ENCODE measurements at regions not wholly inside any gene's neighbourhood (a gene's known extent, or its start where the extent isn't known, plus 50 kb on each side); places are given as distances from the start of the nearest gene placed in this dataset.

DNA sequence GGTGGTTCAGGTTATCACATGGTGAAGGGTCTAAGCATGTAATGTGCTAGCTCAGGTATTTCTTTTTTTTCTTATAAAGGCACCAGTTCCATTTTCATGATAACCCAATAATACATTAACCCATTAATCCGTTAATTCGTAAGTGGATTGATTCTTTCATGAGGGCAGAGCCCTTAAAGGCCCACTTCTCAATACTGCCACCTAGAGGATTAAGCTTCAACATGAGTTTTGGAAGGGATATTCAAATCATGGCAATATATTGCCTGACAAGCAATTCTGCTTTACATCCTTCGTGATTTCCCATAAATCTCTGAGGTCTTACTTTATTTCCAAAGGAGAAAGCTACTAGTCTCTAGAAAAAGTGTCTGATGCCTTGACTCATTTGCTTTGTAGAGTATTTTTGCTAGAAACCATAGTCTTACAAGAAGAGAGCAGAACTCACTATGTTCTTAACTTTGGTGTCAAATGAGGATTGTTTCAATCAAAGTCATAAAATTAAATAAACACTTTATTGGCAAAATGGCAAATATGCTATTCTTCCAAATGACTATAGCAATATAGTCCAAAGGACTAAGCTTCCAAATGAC is 271.3 kb downstream of the KCNS3 start:
- 10 to 15% (median 11%) methylated on average over 3 of the region's 3 CpGs for WGBS, 4 donors
- H3K4me1 ChIP-seq (replicated peaks in 1 of 2), result no peaks in the 10 kb centered on the region
- intact Hi-C loops (cut with DNase I), result loop anchor here (5.0 to 10.0 kb wide), 2 partner anchors 295 to 297 kb away; no protein-coding TSS in a partner anchor

DNA sequence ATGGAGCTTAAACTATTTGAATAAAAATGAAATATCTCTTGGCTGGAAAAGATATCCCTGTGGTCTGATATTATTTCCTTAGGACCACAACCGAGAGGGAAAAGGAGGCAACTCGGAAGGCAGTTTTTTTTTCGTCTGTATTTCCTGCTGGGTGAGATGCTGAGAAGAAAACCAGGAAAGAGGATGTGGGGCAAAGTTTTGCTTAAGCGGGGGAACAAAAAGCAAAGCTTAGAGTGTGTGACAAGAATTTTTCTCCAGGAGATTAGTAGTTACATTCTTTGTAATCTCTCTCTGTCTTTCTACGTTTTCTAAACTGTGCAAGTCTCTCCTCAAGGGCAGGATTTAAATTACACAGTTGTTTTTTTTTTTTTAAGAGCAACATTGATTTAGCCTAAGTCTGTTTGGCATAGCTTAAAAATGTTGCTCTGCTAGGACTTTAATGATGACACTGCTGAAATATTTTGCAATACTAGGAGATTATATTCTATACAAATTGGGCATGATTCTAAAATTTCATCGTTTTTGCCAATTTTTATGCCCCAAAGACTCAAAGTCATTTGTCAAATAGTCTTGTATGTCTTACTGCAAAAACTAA is 258.5 kb downstream of the KCNS3 start:
- H3K4me3 ChIP-seq, result no peak overlapping the region
- no peak for DNase-seq
- intact Hi-C loops (cut with DNase I), result no loop called here
- TF ChIP-seq, protein P1, sequence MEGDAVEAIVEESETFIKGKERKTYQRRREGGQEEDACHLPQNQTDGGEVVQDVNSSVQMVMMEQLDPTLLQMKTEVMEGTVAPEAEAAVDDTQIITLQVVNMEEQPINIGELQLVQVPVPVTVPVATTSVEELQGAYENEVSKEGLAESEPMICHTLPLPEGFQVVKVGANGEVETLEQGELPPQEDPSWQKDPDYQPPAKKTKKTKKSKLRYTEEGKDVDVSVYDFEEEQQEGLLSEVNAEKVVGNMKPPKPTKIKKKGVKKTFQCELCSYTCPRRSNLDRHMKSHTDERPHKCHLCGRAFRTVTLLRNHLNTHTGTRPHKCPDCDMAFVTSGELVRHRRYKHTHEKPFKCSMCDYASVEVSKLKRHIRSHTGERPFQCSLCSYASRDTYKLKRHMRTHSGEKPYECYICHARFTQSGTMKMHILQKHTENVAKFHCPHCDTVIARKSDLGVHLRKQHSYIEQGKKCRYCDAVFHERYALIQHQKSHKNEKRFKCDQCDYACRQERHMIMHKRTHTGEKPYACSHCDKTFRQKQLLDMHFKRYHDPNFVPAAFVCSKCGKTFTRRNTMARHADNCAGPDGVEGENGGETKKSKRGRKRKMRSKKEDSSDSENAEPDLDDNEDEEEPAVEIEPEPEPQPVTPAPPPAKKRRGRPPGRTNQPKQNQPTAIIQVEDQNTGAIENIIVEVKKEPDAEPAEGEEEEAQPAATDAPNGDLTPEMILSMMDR (IDR thresholded peaks at IDR 0.05), result no peak
- no peaks in the 10 kb centered on the region for H3K36me3 ChIP-seq (replicated peaks in 1 of 2)
- 27 to 41% (median 36%) methylated on average over 6 of the region's 6 CpGs for WGBS, 4 donors
- no peak overlapping the region for H3K27ac ChIP-seq
- no peaks in the 10 kb centered on the region for H3K4me1 ChIP-seq (replicated peaks in 1 of 2)
- H3K9me3 ChIP-seq (replicated peaks in 1 of 3), result no peaks in the 10 kb centered on the region
- H3K27me3 ChIP-seq, result no peaks in the 10 kb centered on the region

More for the DNA sequence above, 271.3 kb downstream of the KCNS3 start:
- no peak for DNase-seq
- TF ChIP-seq, protein P1 (IDR thresholded peaks at IDR 0.05), result peak; percentile 46 to 80 (median 56)
- no peak for TF ChIP-seq POLR2A (IDR thresholded peaks at IDR 0.05)
- no peaks in the 10 kb centered on the region for H3K9me3 ChIP-seq (replicated peaks in 1 of 3)
- H3K27me3 ChIP-seq, result no peaks in the 10 kb centered on the region
- H3K27ac ChIP-seq, result no peak overlapping the region
- H3K4me3 ChIP-seq, result no peak overlapping the region
- no peaks in the 10 kb centered on the region for H3K36me3 ChIP-seq (replicated peaks in 1 of 2)

DNA sequence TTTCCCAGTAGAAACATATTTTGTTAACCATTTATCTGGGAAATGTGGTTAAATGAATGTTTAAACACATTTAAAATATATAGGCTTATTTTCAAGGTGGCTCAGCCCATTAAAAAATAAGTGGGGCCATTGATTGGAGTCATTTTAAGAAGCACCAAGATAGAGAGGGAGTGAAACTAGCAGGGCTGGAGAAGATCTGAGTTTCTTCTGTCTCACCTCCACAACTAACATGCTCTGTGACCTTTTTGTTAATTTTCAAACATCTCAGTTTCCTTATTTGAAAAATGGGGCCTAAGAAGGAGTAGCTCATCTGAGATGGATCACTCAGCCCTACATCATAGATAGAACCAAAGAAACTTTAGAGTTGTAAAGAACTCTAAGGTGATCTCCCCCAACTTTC is 254.8 kb downstream of the KCNS3 start:
- Histone ChIP-seq H3K4me1 (replicated peaks in 1 of 2) (no peaks in the 10 kb centered on the region), H3K36me3 (replicated peaks in 1 of 2) (no peaks in the 10 kb centered on the region), H3K4me3 (no peak overlapping the region), H3K27ac (no peak overlapping the region), H3K9me3 (replicated peaks in 1 of 3) (no peaks in the 10 kb centered on the region), H3K27me3 (no peaks in the 10 kb centered on the region)
- intact Hi-C loops (cut with DNase I), result no loop called here
- TF ChIP-seq, protein P1 (IDR thresholded peaks at IDR 0.05), result no peak
- no peak for TF ChIP-seq POLR2A (IDR thresholded peaks at IDR 0.05)
- DNase-seq, result no peak

DNA sequence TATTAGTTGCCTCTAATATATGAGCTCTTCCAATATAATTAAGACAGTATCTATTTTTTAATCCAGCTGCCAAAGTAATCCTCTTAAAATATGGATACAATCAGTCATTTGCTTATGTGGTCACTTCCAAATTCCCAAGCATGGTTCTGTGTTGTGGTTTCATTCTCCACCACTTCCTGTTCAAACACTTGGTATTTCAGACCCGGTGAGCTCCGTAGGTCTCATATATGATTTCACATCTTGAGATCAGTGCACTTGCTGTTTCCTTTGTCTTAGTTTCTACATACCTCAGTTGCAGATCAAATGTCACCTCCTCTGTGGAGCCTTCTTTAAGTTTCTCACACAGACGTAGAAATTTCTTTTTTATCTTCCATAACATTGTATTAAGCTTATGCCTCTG is 254.2 kb downstream of the KCNS3 start:
- no peak for DNase-seq
- Histone ChIP-seq H3K4me3 (no peak overlapping the region), H3K4me1 (replicated peaks in 1 of 2) (no peaks in the 10 kb centered on the region), H3K9me3 (replicated peaks in 1 of 3) (no peaks in the 10 kb centered on the region), H3K27ac (no peak overlapping the region), H3K27me3 (no peaks in the 10 kb centered on the region), H3K36me3 (replicated peaks in 1 of 2) (no peaks in the 10 kb centered on the region)
- intact Hi-C loops (cut with DNase I), result no loop called here
- TF ChIP-seq, protein P1 (IDR thresholded peaks at IDR 0.05), result no peak
- TF ChIP-seq POLR2A (IDR thresholded peaks at IDR 0.05), result no peak
- 69 to 87% (median 80%) methylated on average over 3 of the region's 3 CpGs for WGBS, 4 donors
